GM23338 (cell line): ENCODE measurements at regions not wholly inside any gene's neighbourhood (a gene's known extent, or its start where the extent isn't known, plus 50 kb on each side); places are given as distances from the start of the nearest gene placed in this dataset.

Source experiments
- ATAC-seq: fragments of 200-7000 bp; cut with Tn5 transposase; 3 replicates; pipeline ENCODE4 v1.9.1; 2020
- DNase-seq: peaks from one replicate; pipeline ENCODE4 v3.0.0-alpha.2; 2015; ENCODE audit warnings: low spot score
- H2AFZ ChIP-seq: fragments of 200-600 bp; sonication (generic); 2 replicates; pipeline ENCODE4 v1.8.0; 2016; ENCODE audit warnings: antibody characterized with exemption, mild to moderate bottlenecking, moderate library complexity
- H3F3A ChIP-seq: fragments of 200-600 bp; sonication (generic); replicated peaks from 2 replicates; pipeline ENCODE4 v1.8.0; 2017; ENCODE audit warnings: antibody characterized with exemption, mixed run types, low read depth
- H3K27ac ChIP-seq: fragments of 200-600 bp; sonication (generic); 2 replicates; pipeline ENCODE4 v1.6.1; 2016; ENCODE audit warnings: low read depth
- H3K27me3 ChIP-seq: fragments of 200-600 bp; sonication (generic); 2 replicates; pipeline ENCODE4 v1.8.0; 2016; ENCODE audit warnings: mild to moderate bottlenecking, mixed run types, moderate library complexity; ENCODE audit not compliant: insufficient read depth
- H3K36me3 ChIP-seq: fragments of 200-600 bp; sonication (generic); 2 replicates; pipeline ENCODE4 v1.8.0; 2016; ENCODE audit warnings: mild to moderate bottlenecking; ENCODE audit not compliant: insufficient read depth
- H3K4me1 ChIP-seq: fragments of 200-600 bp; sonication (generic); 2 replicates; pipeline ENCODE4 v1.8.0; 2016; ENCODE audit warnings: mild to moderate bottlenecking, moderate library complexity; ENCODE audit not compliant: insufficient read depth
- H3K4me2 ChIP-seq: fragments of 200-600 bp; sonication (generic); 2 replicates; pipeline ENCODE4 v1.7.1; 2017; ENCODE audit warnings: mixed run types
- H3K4me3 ChIP-seq: fragments of 200-600 bp; sonication (generic); 2 replicates; pipeline ENCODE4 v1.6.1; 2016; ENCODE audit warnings: mixed run types
- H3K79me2 ChIP-seq: fragments of 200-600 bp; sonication (generic); replicated peaks from 2 replicates; pipeline ENCODE4 v1.8.0; 2017; ENCODE audit warnings: mild to moderate bottlenecking; ENCODE audit not compliant: insufficient read depth
- H3K9me2 ChIP-seq: fragments of 200-600 bp; sonication (generic); 2 replicates; pipeline ENCODE4 v1.8.0; 2017; ENCODE audit not compliant: insufficient read depth
- H4K20me1 ChIP-seq: fragments of 200-600 bp; sonication (generic); replicated peaks from 2 replicates; pipeline ENCODE4 v1.8.0; 2017; ENCODE audit warnings: mild to moderate bottlenecking; ENCODE audit not compliant: insufficient read depth
- H3K27ac Mint-ChIP-seq: 2 replicates; pipeline ENCODE4 v1.8.0; 2020; ENCODE audit warnings: inconsistent platforms, mild to moderate bottlenecking, moderate library complexity, mixed read lengths
- H3K27me3 Mint-ChIP-seq: 3 replicates; pipeline ENCODE4 v1.8.0; 2022; ENCODE audit warnings: low read depth, mild to moderate bottlenecking, moderate library complexity, mixed read lengths, inconsistent platforms; ENCODE audit not compliant: insufficient read depth, poor library complexity
- H3K36me3 Mint-ChIP-seq: 3 replicates; pipeline ENCODE4 v1.8.0; 2021; ENCODE audit warnings: low read depth, mild to moderate bottlenecking, inconsistent platforms, moderate library complexity, mixed read lengths
- H3K4me1 Mint-ChIP-seq: 3 replicates; pipeline ENCODE4 v1.8.0; 2020; ENCODE audit warnings: mild to moderate bottlenecking, inconsistent platforms, mixed read lengths
- H3K4me3 Mint-ChIP-seq: 3 replicates; pipeline ENCODE4 v1.8.0; 2021; ENCODE audit warnings: moderate library complexity, mild to moderate bottlenecking, inconsistent platforms, mixed read lengths
- H3K9me3 Mint-ChIP-seq: 3 replicates; pipeline ENCODE4 v1.8.0; 2020; ENCODE audit warnings: moderate library complexity, mild to moderate bottlenecking, inconsistent platforms, mixed read lengths
- CTCF ChIP-seq, 2 experiments: fragments of 200-600 bp in 1 of 2; sonication (generic) in 1 of 2; conservative IDR thresholded peaks; 2 replicates each; pipeline versions ENCODE4 v1.5.1 to v1.6.1; 2016 to 2017; ENCODE audit warnings: antibody characterized with exemption in 2 of 2, low read depth in 2 of 2, mild to moderate bottlenecking in 2 of 2, moderate library complexity in 1 of 2
- ETS1 ChIP-seq: IDR thresholded peaks from 2 replicates; pipeline ENCODE4 v1.6.1; 2016; ENCODE audit warnings: antibody characterized with exemption
- EZH2phosphoT487 ChIP-seq: fragments of 200-600 bp; sonication (generic); IDR thresholded peaks from one replicate; pipeline ENCODE4 v1.8.1; 2018; ENCODE audit warnings: antibody characterized with exemption; ENCODE audit not compliant: unreplicated experiment
- POLR2AphosphoS5 ChIP-seq: IDR thresholded peaks from 2 replicates; pipeline ENCODE4 v1.6.1; 2016; ENCODE audit warnings: antibody characterized with exemption, low read depth
- STAT1 ChIP-seq: IDR thresholded peaks from one replicate; pipeline ENCODE4 v1.6.1; 2016; ENCODE audit warnings: antibody characterized with exemption; ENCODE audit not compliant: unreplicated experiment
- ZNF462 ChIP-seq: fragments of 250-450 bp; sonication (Bioruptor Pico); IDR thresholded peaks from 2 replicates; pipeline ENCODE4 v1.5.0; 2020; ENCODE audit warnings: mild to moderate bottlenecking, moderate library complexity

- TF ChIP-seq ZNF462 (CRISPR knock-in tag) (no peak), ETS1 (no peak), POLR2AphosphoS5 (no peak)
Observed at GRCh38 chr3:8413337-8413926, 88.2 kb upstream of the LMCD1 start (continued).

GRCh38 chr3:8416965-8417364 lies 84.7 kb upstream of the LMCD1 start:
- Histone ChIP-seq H3F3A (no peaks in the 10 kb centered on the region), H3K27me3 (no peaks in the 10 kb centered on the region), H3K36me3 (no peaks in the 10 kb centered on the region), H3K4me3 (no peak overlapping the region), H3K4me1 (no peaks in the 10 kb centered on the region), H3K79me2 (no peaks in the 10 kb centered on the region), H4K20me1 (no peaks in the 10 kb centered on the region), H2AFZ (no peak overlapping the region), H3K4me2 (no peak overlapping the region), H3K27ac (no peak overlapping the region), H3K9me2 (no peaks in the 10 kb centered on the region)
- no peak overlapping the region for H3K27ac Mint-ChIP-seq
- peak; percentile 49 for DNase-seq
- peaks cover 10% of the 10 kb centered on the region; the same call in 2 of the 3 replicates for H3K36me3 Mint-ChIP-seq
- no peak overlapping the region for H3K4me3 Mint-ChIP-seq
- peaks cover 19% of the 10 kb centered on the region for H3K9me3 Mint-ChIP-seq
- H3K4me1 Mint-ChIP-seq = no peaks in the 10 kb centered on the region
- peak; percentile 77 for ATAC-seq
- H3K27me3 Mint-ChIP-seq = no peaks in the 10 kb centered on the region
- no peak for TF ChIP-seq ZNF462 (CRISPR knock-in tag)
- TF ChIP-seq STAT1 = no peak
- no peak for TF ChIP-seq CTCF (conservative IDR thresholded peaks at IDR 0.05; ENCODE audit: low read depth in 2 of 2)
- no peak for TF ChIP-seq EZH2phosphoT487
